Mesenchymal stem cell (in vitro differentiated cells and primary cell): ENCODE measurements at regions not wholly inside any gene's neighbourhood (a gene's known extent, or its start where the extent isn't known, plus 50 kb on each side); places are given as distances from the start of the nearest gene placed in this dataset.

Experiments
- DNase-seq: peaks from one replicate; pipeline ENCODE4 v3.0.0-alpha.2; 2013
- H2AFZ ChIP-seq: one replicate; pipeline ENCODE4 v1.6.1; 2013; ENCODE audit warnings: low read depth, mild to moderate bottlenecking, control low read depth, inconsistent platforms, low read length, moderate library complexity
- H2AK5ac ChIP-seq: 2 replicates; pipeline ENCODE4 v1.6.1; 2013; ENCODE audit warnings: low read length, moderate library complexity, mild to moderate bottlenecking, inconsistent platforms; ENCODE audit not compliant: severe bottlenecking
- H2BK120ac ChIP-seq: one replicate; pipeline ENCODE4 v1.6.1; 2013; ENCODE audit warnings: low read depth, mild to moderate bottlenecking, inconsistent platforms, low read length, moderate library complexity
- H2BK12ac ChIP-seq, 2 experiments: one replicate each; pipeline ENCODE4 v1.6.1; 2013; ENCODE audit warnings: inconsistent platforms in 2 of 2, low read length in 2 of 2, mild to moderate bottlenecking in 2 of 2, moderate library complexity in 2 of 2, control low read depth in 1 of 2
- H2BK15ac ChIP-seq: one replicate; pipeline ENCODE4 v1.6.1; 2013; ENCODE audit warnings: mild to moderate bottlenecking, low read depth, inconsistent platforms; ENCODE audit not compliant: poor library complexity, severe bottlenecking
- H2BK5ac ChIP-seq: 2 replicates; pipeline ENCODE4 v1.6.1; 2013; ENCODE audit warnings: low read depth, mild to moderate bottlenecking, low read length, control low read depth, inconsistent platforms; ENCODE audit not compliant: poor library complexity, severe bottlenecking
- H3K14ac ChIP-seq, 2 experiments: one replicate each; pipeline ENCODE4 v1.6.1; 2013; ENCODE audit warnings: inconsistent platforms in 2 of 2, low read length in 2 of 2, control low read depth in 1 of 2, mild to moderate bottlenecking in 1 of 2, moderate library complexity in 1 of 2
- H3K18ac ChIP-seq, 2 experiments: one replicate each; pipeline ENCODE4 v1.6.1; 2013; ENCODE audit warnings: inconsistent platforms in 2 of 2, low read length in 2 of 2, control low read depth in 1 of 2, low read depth in 1 of 2, mild to moderate bottlenecking in 1 of 2
- H3K23ac ChIP-seq, 2 experiments: one replicate each; pipeline ENCODE4 v1.6.1; 2013; ENCODE audit warnings: inconsistent platforms in 2 of 2, low read length in 2 of 2, mild to moderate bottlenecking in 2 of 2, moderate library complexity in 2 of 2, control low read depth in 1 of 2
- H3K27ac ChIP-seq: 2 replicates; pipeline ENCODE4 v1.5.1; 2013; ENCODE audit warnings: mild to moderate bottlenecking, moderate library complexity, low read length, control low read depth, inconsistent platforms; ENCODE audit not compliant: poor library complexity, severe bottlenecking
- H3K27me3 ChIP-seq, 2 experiments: 2 replicates each; pipeline versions ENCODE4 v1.6.1 to v1.7.0; 2013; ENCODE audit warnings: low read length in 2 of 2, mild to moderate bottlenecking in 2 of 2, moderate library complexity in 2 of 2, control low read depth in 1 of 2, inconsistent platforms in 1 of 2; ENCODE audit not compliant: control insufficient read depth in 1 of 2, insufficient read depth in 1 of 2
- H3K36me3 ChIP-seq, 2 experiments: 2 replicates each; pipeline versions ENCODE4 v1.6.1 to v1.7.0; 2013; ENCODE audit warnings: low read length in 2 of 2, control low read depth in 1 of 2, inconsistent platforms in 1 of 2, low read depth in 1 of 2, mild to moderate bottlenecking in 1 of 2; ENCODE audit not compliant: insufficient read depth in 2 of 2, control insufficient read depth in 1 of 2
- H3K4ac ChIP-seq, 2 experiments: one replicate each; pipeline ENCODE4 v1.6.1; 2013; ENCODE audit warnings: inconsistent platforms in 2 of 2, low read length in 2 of 2, mild to moderate bottlenecking in 2 of 2, moderate library complexity in 2 of 2, control low read depth in 1 of 2, low read depth in 1 of 2
- H3K4me1 ChIP-seq: 2 replicates; pipeline ENCODE4 v1.6.1; 2013; ENCODE audit warnings: low read depth, low read length, control low read depth; ENCODE audit not compliant: control insufficient read depth, insufficient read depth
- H3K4me2 ChIP-seq: 2 replicates; pipeline ENCODE4 v1.6.1; 2013; ENCODE audit warnings: low read length, mild to moderate bottlenecking, inconsistent platforms; ENCODE audit not compliant: poor library complexity, severe bottlenecking
- H3K4me3 ChIP-seq, 2 experiments: 2 replicates each; pipeline versions ENCODE4 v1.5.1 to v1.7.0; 2013; ENCODE audit warnings: low read length in 2 of 2, mild to moderate bottlenecking in 2 of 2, control low read depth in 1 of 2, low read depth in 1 of 2; ENCODE audit not compliant: insufficient read depth in 1 of 2
- H3K79me1 ChIP-seq: replicated peaks from 2 replicates; pipeline ENCODE4 v1.6.1; 2013; ENCODE audit warnings: mild to moderate bottlenecking, control low read depth, low read length, inconsistent platforms; ENCODE audit not compliant: poor library complexity, severe bottlenecking
- H3K9ac ChIP-seq: 2 replicates; pipeline ENCODE4 v1.7.0; 2013; ENCODE audit warnings: mild to moderate bottlenecking, low read length, moderate library complexity
- H3K9me3 ChIP-seq: 2 replicates; pipeline ENCODE4 v1.7.0; 2013; ENCODE audit warnings: mild to moderate bottlenecking, low read length; ENCODE audit not compliant: control insufficient read depth
- H4K8ac ChIP-seq: one replicate; pipeline ENCODE4 v1.6.1; 2013; ENCODE audit warnings: inconsistent platforms, mild to moderate bottlenecking, low read length, moderate library complexity
- H4K91ac ChIP-seq: one replicate; pipeline ENCODE4 v1.6.1; 2013; ENCODE audit warnings: mild to moderate bottlenecking, low read length, inconsistent platforms
- WGBS: methylation state at CpG from one replicate; pipeline ENCODE4 v1.1.7; 2013; ENCODE audit warnings: mixed read lengths; 5-methylcytosine and 5-hydroxymethylcytosine counted together

DNA sequence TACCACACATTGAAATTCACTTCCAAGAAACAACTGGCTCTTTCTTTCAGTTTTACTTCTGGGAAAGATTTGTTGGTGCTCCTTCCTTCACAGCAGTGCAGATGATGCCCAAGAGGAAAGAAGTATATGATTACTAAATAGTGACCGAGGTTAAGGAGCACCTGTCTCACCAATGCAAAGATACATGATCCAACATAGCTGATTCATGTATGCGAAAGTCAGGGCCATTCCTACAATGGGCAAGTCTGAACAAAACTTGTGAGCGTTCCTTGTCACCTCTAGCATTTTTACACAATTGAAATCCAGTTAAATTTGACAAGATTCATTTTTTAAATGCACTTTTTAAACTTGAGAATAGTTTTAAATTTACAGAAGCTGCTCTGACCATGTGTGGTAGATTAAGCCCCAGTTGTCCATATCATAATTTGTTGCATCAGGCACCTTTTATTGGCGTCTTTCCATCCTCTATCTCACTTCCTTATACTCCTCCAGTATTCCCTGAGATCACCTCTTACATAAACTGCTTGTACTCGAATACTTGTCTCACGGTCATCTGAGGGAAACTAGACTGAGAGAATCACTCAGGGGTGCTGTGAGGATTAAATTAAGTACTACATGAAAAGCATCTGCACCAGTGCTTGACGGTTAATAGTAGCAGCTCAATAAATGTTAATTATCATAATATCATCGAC is 438.8 kb upstream of the CDH20 start:
- Histone ChIP-seq H3K9me3 (no peaks in the 10 kb centered on the region), H4K91ac (no peak overlapping the region), H3K27ac (no peak overlapping the region), H3K4ac (no peak overlapping the region), H3K18ac (no peak overlapping the region), H2AK5ac (no peak overlapping the region), H3K9ac (no peak overlapping the region), H2BK5ac (no peak overlapping the region), H2BK15ac (no peak overlapping the region), H3K4me3 (no peak overlapping the region), H3K4me1 (peaks cover 1% of the 10 kb centered on the region), H3K14ac (no peak overlapping the region), H2AFZ (no peak overlapping the region), H3K36me3 (no peaks in the 10 kb centered on the region), H3K23ac (no peak overlapping the region), H2BK120ac (no peak overlapping the region), H2BK12ac (no peak overlapping the region), H3K27me3 (no peaks in the 10 kb centered on the region), H3K79me1 (no peaks in the 10 kb centered on the region), H3K4me2 (no peak overlapping the region), H4K8ac (no peak overlapping the region)
- 83% methylated on average over 7 of the region's 8 CpGs for WGBS
- no peak for DNase-seq

DNA sequence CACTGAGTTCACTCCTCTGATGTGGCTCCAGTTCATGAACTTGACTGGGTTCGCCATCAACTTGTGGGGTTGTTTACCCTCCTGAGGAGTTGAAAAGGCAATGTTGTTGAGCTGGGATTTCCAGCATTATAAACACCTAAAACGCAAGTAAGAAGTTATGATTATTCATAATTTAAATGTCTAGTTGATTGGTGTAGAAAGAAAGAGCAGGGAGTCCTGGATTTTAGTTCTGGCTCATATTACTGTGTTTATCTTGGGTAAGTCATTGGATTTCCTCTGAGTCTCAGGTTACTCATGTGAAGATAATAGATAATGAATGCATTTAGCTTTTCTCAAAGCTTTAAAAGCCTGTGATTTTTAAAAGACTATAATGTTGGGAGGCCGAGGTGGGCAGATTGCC is 438.0 kb upstream of the CDH20 start:
- no peak overlapping the region for H3K9ac ChIP-seq
- H3K27me3 ChIP-seq = no peaks in the 10 kb centered on the region
- H3K4me3 ChIP-seq = no peak overlapping the region
- no peak overlapping the region for H3K23ac ChIP-seq
- no peak for DNase-seq
- no peak overlapping the region for H2BK12ac ChIP-seq
- H3K18ac ChIP-seq = no peak overlapping the region
- H2BK120ac ChIP-seq = no peak overlapping the region
- no peak overlapping the region for H3K4me2 ChIP-seq
- H2BK5ac ChIP-seq = no peak overlapping the region
- no peak overlapping the region for H3K4ac ChIP-seq
- no peak overlapping the region for H3K27ac ChIP-seq
- H3K14ac ChIP-seq = no peak overlapping the region
- no peak overlapping the region for H4K91ac ChIP-seq
- no peak overlapping the region for H2AK5ac ChIP-seq
- no peaks in the 10 kb centered on the region for H3K79me1 ChIP-seq
- no peak overlapping the region for H4K8ac ChIP-seq
- H2BK15ac ChIP-seq = no peak overlapping the region
- no peaks in the 10 kb centered on the region for H3K9me3 ChIP-seq
- peaks cover 1% of the 10 kb centered on the region for H3K4me1 ChIP-seq
- no peaks in the 10 kb centered on the region for H3K36me3 ChIP-seq
- H2AFZ ChIP-seq = no peak overlapping the region
- 95% methylated on average over 3 of the region's 3 CpGs for WGBS

DNA sequence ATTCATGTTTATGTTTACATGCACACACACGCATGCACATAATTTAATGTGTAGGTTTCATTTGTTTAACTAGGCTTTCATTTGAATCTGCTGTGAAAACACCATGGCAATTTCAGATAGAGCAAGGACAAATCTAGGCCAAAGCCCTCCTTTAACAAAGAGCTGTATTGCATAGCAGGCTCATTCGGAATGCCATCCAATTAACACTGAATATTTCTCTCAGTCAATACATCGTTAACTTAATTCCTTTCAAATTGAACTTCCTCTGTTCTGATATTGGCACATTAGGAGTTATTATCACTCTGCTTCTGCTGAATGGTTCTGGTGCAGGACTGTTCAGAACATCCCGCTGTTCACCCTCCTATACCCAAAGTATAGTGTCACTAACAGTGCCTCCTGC is 435.1 kb upstream of the CDH20 start:
- Histone ChIP-seq H3K9ac (no peak overlapping the region), H4K91ac (no peak overlapping the region), H3K27me3 (no peaks in the 10 kb centered on the region), H3K4me3 (no peak overlapping the region), H3K4me2 (no peak overlapping the region), H3K23ac (no peak overlapping the region), H3K14ac (no peak overlapping the region), H2AFZ (no peak overlapping the region), H3K4me1 (no peaks in the 10 kb centered on the region), H2BK5ac (no peak overlapping the region), H3K36me3 (no peaks in the 10 kb centered on the region), H2BK120ac (no peak overlapping the region), H3K18ac (no peak overlapping the region), H3K4ac (no peak overlapping the region), H3K9me3 (no peaks in the 10 kb centered on the region), H2BK12ac (no peak overlapping the region), H3K79me1 (no peaks in the 10 kb centered on the region), H3K27ac (no peak overlapping the region), H2BK15ac (no peak overlapping the region), H2AK5ac (no peak overlapping the region), H4K8ac (no peak overlapping the region)
- WGBS = 94% methylated on average over 4 of the region's 4 CpGs
- no peak for DNase-seq

DNA sequence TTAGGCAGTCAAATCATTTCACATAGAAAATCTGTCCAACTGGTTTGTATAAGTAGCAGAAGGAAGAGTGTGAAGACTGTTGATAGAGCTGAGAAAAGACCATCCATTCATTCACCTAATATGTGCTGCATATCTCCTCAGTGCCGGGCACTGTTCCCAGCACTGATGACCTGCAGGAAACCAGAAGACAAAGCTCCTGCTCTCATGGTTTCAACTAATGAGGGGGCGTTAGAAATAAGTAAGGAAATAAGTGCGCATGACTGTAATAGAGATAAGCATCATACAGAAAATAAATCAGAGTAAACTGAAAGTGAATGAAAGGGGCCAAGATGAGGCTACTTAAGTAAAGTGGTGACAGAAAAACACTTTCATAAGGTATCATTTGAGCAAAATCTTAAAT is 427.5 kb upstream of the CDH20 start:
- Histone ChIP-seq H2AFZ (no peak overlapping the region), H2BK120ac (no peak overlapping the region), H3K4me3 (no peak overlapping the region), H3K9ac (no peak overlapping the region), H3K23ac (no peak overlapping the region), H3K18ac (no peak overlapping the region), H3K4ac (no peak overlapping the region), H4K8ac (no peak overlapping the region), H3K4me2 (no peak overlapping the region), H2BK15ac (no peak overlapping the region), H2BK12ac (no peak overlapping the region), H3K36me3 (no peaks in the 10 kb centered on the region), H4K91ac (no peak overlapping the region), H3K14ac (no peak overlapping the region), H3K4me1 (no peaks in the 10 kb centered on the region), H3K27ac (no peak overlapping the region), H2AK5ac (no peak overlapping the region), H2BK5ac (no peak overlapping the region), H3K27me3 (no peaks in the 10 kb centered on the region), H3K9me3 (no peaks in the 10 kb centered on the region), H3K79me1 (no peaks in the 10 kb centered on the region)
- WGBS = 88% methylated on average over 3 of the region's 3 CpGs
- no peak for DNase-seq
